Gastroesophageal sphincter (tissue), 4 donors: ENCODE measurements at regions not wholly inside any gene's neighbourhood (a gene's known extent, or its start where the extent isn't known, plus 50 kb on each side); places are given as distances from the start of the nearest gene placed in this dataset.

Source experiments
- ATAC-seq: fragments of 150-250 bp; one replicate; pipeline ENCODE4 v1.9.1; 2016; ENCODE audit warnings: mild to moderate bottlenecking, moderate library complexity
- H3K27ac ChIP-seq, 4 donors: fragments of 200-600 bp; sonication (generic) in 3 of 4; 1 replicate in 3 of 4; 2 replicates in 1 of 4; pipeline ENCODE4 v1.5.1; 2016 to 2019
- H3K27me3 ChIP-seq: fragments of 200-600 bp; sonication (generic); one replicate; pipeline ENCODE4 v1.5.1; 2019
- H3K36me3 ChIP-seq, 2 donors: fragments of 200-600 bp; sonication (generic); one replicate each; pipeline ENCODE4 v1.5.1; 2019; ENCODE audit warnings: control low read depth in 1 of 2
- H3K4me1 ChIP-seq, 3 donors: fragments of 200-600 bp; sonication (generic); 1 replicate in 2 of 3; 2 replicates in 1 of 3; pipeline ENCODE4 v1.5.1; 2016 to 2019; ENCODE audit warnings: control low read depth in 2 of 3
- H3K4me3 ChIP-seq, 2 donors: fragments of 200-600 bp; sonication (generic); one replicate each; pipeline ENCODE4 v1.5.1; 2019; ENCODE audit warnings: mild to moderate bottlenecking in 1 of 2, moderate library complexity in 1 of 2
- H3K9me3 ChIP-seq, 3 donors: fragments of 200-600 bp; sonication (generic); one replicate each; pipeline ENCODE4 v1.5.1; 2017 to 2019; ENCODE audit warnings: control low read depth in 2 of 3
- CTCF ChIP-seq, 4 experiments: fragments of 200-600 bp in 2 of 4; fragments of 450-650 bp in 2 of 4; sonication (generic) in 1 of 4; IDR thresholded peaks; one replicate each; pipeline ENCODE4 v1.5.1; 2017 to 2019; ENCODE audit warnings: antibody characterized with exemption in 4 of 4, mild to moderate bottlenecking in 2 of 4, moderate library complexity in 2 of 4
- EP300 ChIP-seq: sonication (generic); formaldehyde crosslinking; IDR thresholded peaks from one replicate; pipeline ENCODE4 v1.6.1; 2017; ENCODE audit warnings: antibody characterized with exemption, mild to moderate bottlenecking
- POLR2A ChIP-seq, 2 donors: fragments of 450-650 bp; IDR thresholded peaks; one replicate each; pipeline ENCODE4 v1.6.1; 2017; ENCODE audit warnings: antibody characterized with exemption in 2 of 2, mild to moderate bottlenecking in 2 of 2, moderate library complexity in 1 of 2
- POLR2AphosphoS5 ChIP-seq: sonication (generic); formaldehyde crosslinking; IDR thresholded peaks from one replicate; pipeline ENCODE4 v1.6.1; 2017; ENCODE audit warnings: antibody characterized with exemption
- WGBS, 2 donors: methylation state at CpG; one replicate each; pipeline ENCODE4 v1.1.5; 2018; ENCODE audit warnings: low coverage in 1 of 2; 5-methylcytosine and 5-hydroxymethylcytosine counted together

GRCh38 chr17:77824780-77825280 lies 133.7 kb upstream of the TNRC6C start:
- 90 to 100% methylated on average over 2 to 3 of the region's 9 CpGs for WGBS, 2 donors
- no peaks in the 10 kb centered on the region for H3K36me3 ChIP-seq
- H3K4me3 ChIP-seq: no peak overlapping the region
- no peak for TF ChIP-seq EP300
- TF ChIP-seq POLR2A (IDR thresholded peaks at IDR 0.05): no peak
- TF ChIP-seq POLR2AphosphoS5: no peak
- TF ChIP-seq CTCF (IDR thresholded peaks at IDR 0.05): no peak
- H3K27ac ChIP-seq: no peak overlapping the region
- no peak for ATAC-seq
- H3K27me3 ChIP-seq: no peaks in the 10 kb centered on the region
- peaks cover 0 to 33% (median 11%) of the 10 kb centered on the region in 3 donors for H3K4me1 ChIP-seq
- no peaks in the 10 kb centered on the region for H3K9me3 ChIP-seq

- no peak overlapping the region for H3K27ac ChIP-seq
- H3K27me3 ChIP-seq: no peaks in the 10 kb centered on the region
- 88 to 100% methylated on average over 3 to 14 of the region's 15 CpGs for WGBS, 2 donors
Measured at GRCh38 chr17:77825621-77826020, 132.9 kb upstream of the TNRC6C start.

GRCh38 chr17:77826132-77826873 lies 132.2 kb upstream of the TNRC6C start:
- peaks cover 7 to 48% (median 26%) of the 10 kb centered on the region in 3 donors for H3K4me1 ChIP-seq
- H3K27ac ChIP-seq: no peak overlapping the region
- no peak overlapping the region for H3K4me3 ChIP-seq
- no peak for TF ChIP-seq POLR2AphosphoS5
- TF ChIP-seq EP300: no peak
- no peak for TF ChIP-seq CTCF (IDR thresholded peaks at IDR 0.05)
- no peak for TF ChIP-seq POLR2A (IDR thresholded peaks at IDR 0.05)
- WGBS, 2 donors: 83 to 100% methylated on average over 1 to 4 of the region's 8 CpGs
- H3K27me3 ChIP-seq: no peaks in the 10 kb centered on the region
- H3K9me3 ChIP-seq: no peaks in the 10 kb centered on the region
- no peaks in the 10 kb centered on the region for H3K36me3 ChIP-seq
- no peak for ATAC-seq

More at GRCh38 chr17:77825621-77826020, 132.9 kb upstream of the TNRC6C start:
- no peak overlapping the region for H3K4me3 ChIP-seq
- no peaks in the 10 kb centered on the region for H3K36me3 ChIP-seq
- peaks cover under 1 to 41% (median 19%) of the 10 kb centered on the region in 3 donors for H3K4me1 ChIP-seq
- no peaks in the 10 kb centered on the region for H3K9me3 ChIP-seq
- TF ChIP-seq POLR2AphosphoS5 (no peak), EP300 (no peak), POLR2A (IDR thresholded peaks at IDR 0.05) (no peak), CTCF (IDR thresholded peaks at IDR 0.05) (no peak)
- ATAC-seq: no peak

GRCh38 chr17:77827039-77827438 lies 131.5 kb upstream of the TNRC6C start:
- WGBS, 2 donors: 70 to 80% methylated on average over 2 to 3 of the region's 7 CpGs
- H3K27ac ChIP-seq: no peak overlapping the region
- no peaks in the 10 kb centered on the region for H3K36me3 ChIP-seq
- H3K4me1 ChIP-seq: peaks cover 7 to 55% (median 32%) of the 10 kb centered on the region in 3 donors
- H3K9me3 ChIP-seq: no peaks in the 10 kb centered on the region
- TF ChIP-seq POLR2A (IDR thresholded peaks at IDR 0.05): no peak
- no peak for TF ChIP-seq POLR2AphosphoS5
- no peak for TF ChIP-seq EP300
- no peak for TF ChIP-seq CTCF (IDR thresholded peaks at IDR 0.05)
- no peak overlapping the region for H3K4me3 ChIP-seq
- no peaks in the 10 kb centered on the region for H3K27me3 ChIP-seq
- ATAC-seq: no peak

GRCh38 chr17:77827511-77827910 lies 131.0 kb upstream of the TNRC6C start:
- Histone ChIP-seq H3K4me3 (no peak overlapping the region), H3K36me3 (no peaks in the 10 kb centered on the region), H3K4me1 (peaks cover 7 to 54% (median 31%) of the 10 kb centered on the region in 3 donors), H3K9me3 (no peaks in the 10 kb centered on the region), H3K27me3 (no peaks in the 10 kb centered on the region), H3K27ac (no peak overlapping the region)
- ATAC-seq: no peak
- 67 to 90% methylated on average over 2 to 3 of the region's 5 CpGs for WGBS, 2 donors
- TF ChIP-seq POLR2AphosphoS5 (no peak), EP300 (no peak), POLR2A (IDR thresholded peaks at IDR 0.05) (no peak), CTCF (IDR thresholded peaks at IDR 0.05) (no peak)
